Erythroblast (primary cell): ENCODE measurements at regions not wholly inside any gene's neighbourhood (a gene's known extent, or its start where the extent isn't known, plus 50 kb on each side); places are given as distances from the start of the nearest gene placed in this dataset.

Experiments used
- GATA1 ChIP-seq: IDR thresholded peaks from 2 replicates; pipeline ENCODE4 v1.6.1; 2011; ENCODE audit warnings: low read depth, mild to moderate bottlenecking, control low read depth, low read length, moderate library complexity
- POLR2A ChIP-seq: IDR thresholded peaks from 2 replicates; pipeline ENCODE4 v1.6.1; 2011; ENCODE audit warnings: mild to moderate bottlenecking, low read length

- no peak for TF ChIP-seq POLR2A
- TF ChIP-seq GATA1 = no peak
Measured at GRCh38 chr1:9453375-9453774, 85.9 kb upstream of the SLC25A33 start.
